ENCODE measurements at regions not wholly inside any gene's neighbourhood (a gene's known extent, or its start where the extent isn't known, plus 50 kb on each side); places are given as distances from the start of the nearest gene placed in this dataset.
A peak's percentile ranks its signal among the peaks of the same experiment; 100 is the strongest.

GRCh38 chr9:79145442-79145841 is 426.3 kb upstream of the TLE4 start:
- Histone ChIP-seq H4K8ac (ENCODE audit: extremely low read depth, insufficient read depth, low read length) (no peak overlapping the region), H4K5ac (ENCODE audit: insufficient read length, low read depth, low read length) (no peak overlapping the region), H2BK120ac (replicated peaks; ENCODE audit: low read depth, low read length) (no peak overlapping the region), H3K23ac (ENCODE audit: insufficient read length) (peak overlapping the region; percentile 70), H2AFZ (ENCODE audit: low read length) (no peak overlapping the region), H2BK15ac (ENCODE audit: low read length) (no peak overlapping the region), H2BK20ac (ENCODE audit: low read length) (no peak overlapping the region), H3K23me2 (ENCODE audit: low read depth, low read length) (no peaks in the 10 kb centered on the region), H3K4ac (replicated peaks; ENCODE audit: insufficient read length, low read depth, low read length) (no peak overlapping the region), H3K14ac (ENCODE audit: insufficient read length) (no peak overlapping the region), H3K27ac (ENCODE audit: low read depth, low read length) (no peak overlapping the region), H3K4me3 (ENCODE audit: extremely low read depth in 1 of 4, insufficient read depth in 2 of 4, low read depth in 3 of 4, low read length in 4 of 4) (no peak overlapping the region), H3K27me3 (replicated peaks in 1 of 4; ENCODE audit: control insufficient read depth in 3 of 4, extremely low read depth in 1 of 4, insufficient read depth in 3 of 4, low read length in 3 of 4) (no peaks in the 10 kb centered on the region), H3K56ac (replicated peaks; ENCODE audit: insufficient read length, low read depth, low read length) (no peak overlapping the region), H3K18ac (ENCODE audit: extremely low read depth, low read length) (no peak overlapping the region), H3K36me3 (ENCODE audit: control insufficient read depth in 2 of 4, insufficient read depth in 4 of 4, low read length in 3 of 4) (no peaks in the 10 kb centered on the region), H3K79me1 (ENCODE audit: low read depth, low read length) (no peaks in the 10 kb centered on the region), H2BK5ac (ENCODE audit: low read depth, low read length) (no peak overlapping the region), H4K91ac (replicated peaks; ENCODE audit: insufficient read length, low read length) (no peak overlapping the region), H4K20me1 (replicated peaks in 1 of 2; ENCODE audit: control insufficient read depth in 1 of 2, insufficient read depth in 2 of 2, low read length in 2 of 2) (no peaks in the 10 kb centered on the region), H3K4me2 (ENCODE audit: insufficient read depth in 1 of 2, low read depth in 2 of 2, low read length in 2 of 2) (no peak overlapping the region), H2BK12ac (ENCODE audit: low read depth, low read length) (no peak overlapping the region), H3K9ac (replicated peaks in 1 of 4; ENCODE audit: extremely low read depth in 1 of 4, low read depth in 3 of 4, low read length in 3 of 4) (no peak overlapping the region), H2AK5ac (ENCODE audit: low read depth, low read length) (no peak overlapping the region), H3K4me1 (replicated peaks in 1 of 4; ENCODE audit: control insufficient read depth in 3 of 4, insufficient read depth in 4 of 4, low read length in 3 of 4) (no peaks in the 10 kb centered on the region), H3K9me3 (ENCODE audit: insufficient read depth in 2 of 2, low read depth in 1 of 2, low read length in 1 of 2) (no peaks in the 10 kb centered on the region), H3K79me2 (ENCODE audit: control insufficient read depth in 1 of 2, insufficient read depth in 2 of 2, low read length in 2 of 2) (no peaks in the 10 kb centered on the region)
- POLR2A ChIA-PET (ENCODE audit: partially characterized antibody), result no interaction called here
- 89% methylated on average over 6 of the region's 6 CpGs; no CpG with 5 or more reads in 1 of the 2 experiments for WGBS, 2 experiments (ENCODE audit: extremely low coverage in 1 of 2, insufficient coverage in 1 of 2, insufficient read length in 1 of 2, insufficient replicate concordance in 2 of 2, low coverage in 1 of 2, low lambda C conversion rate in 2 of 2, missing lambda C conversion rate in 1 of 2)
- CTCF ChIA-PET (ENCODE audit: partially characterized antibody), result interaction anchor here (4.9 kb wide), 1 partner anchor 16 kb away, joined by 21 read pairs; no protein-coding TSS in a partner anchor
- FAIRE-seq (no peak), DNase-seq (ENCODE audit: low read depth in 1 of 2, low spot score in 2 of 2) (no peak)
- no peak for TF ChIP-seq CEBPB (IDR thresholded peaks at IDR 0.05; ENCODE audit: low read depth, low read length)
- no peak for TF ChIP-seq POLR2AphosphoS5 (IDR thresholded peaks at IDR 0.05; ENCODE audit: low read depth, low read length)
- no peak for TF ChIP-seq PHF8 (conservative IDR thresholded peaks at IDR 0.05; ENCODE audit: low read depth, low read length)
